ENCODE measurements at regions not wholly inside any gene's neighbourhood (a gene's known extent, or its start where the extent isn't known, plus 50 kb on each side); places are given as distances from the start of the nearest gene placed in this dataset.

DNA sequence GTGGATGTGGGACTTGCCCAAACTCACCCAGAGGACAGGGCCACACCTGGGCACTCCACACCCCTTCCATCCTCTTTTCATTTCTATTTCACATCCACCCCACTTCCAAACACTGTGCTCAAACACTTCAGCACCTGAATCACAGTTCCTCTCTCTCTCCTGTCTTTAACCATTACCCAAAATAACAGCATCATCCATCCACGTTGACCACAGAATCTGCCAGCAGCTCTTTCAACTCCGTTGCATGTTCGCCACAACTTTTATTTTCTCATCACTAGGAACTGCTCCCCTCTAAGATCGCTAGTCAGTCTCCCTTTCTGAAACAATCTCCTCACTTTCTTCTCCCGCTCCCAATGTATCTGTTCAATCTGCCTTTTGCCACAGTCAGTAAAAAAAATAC lies 121.6 kb upstream of the HNRNPA3 start:
- TF ChIP-seq, protein P1, sequence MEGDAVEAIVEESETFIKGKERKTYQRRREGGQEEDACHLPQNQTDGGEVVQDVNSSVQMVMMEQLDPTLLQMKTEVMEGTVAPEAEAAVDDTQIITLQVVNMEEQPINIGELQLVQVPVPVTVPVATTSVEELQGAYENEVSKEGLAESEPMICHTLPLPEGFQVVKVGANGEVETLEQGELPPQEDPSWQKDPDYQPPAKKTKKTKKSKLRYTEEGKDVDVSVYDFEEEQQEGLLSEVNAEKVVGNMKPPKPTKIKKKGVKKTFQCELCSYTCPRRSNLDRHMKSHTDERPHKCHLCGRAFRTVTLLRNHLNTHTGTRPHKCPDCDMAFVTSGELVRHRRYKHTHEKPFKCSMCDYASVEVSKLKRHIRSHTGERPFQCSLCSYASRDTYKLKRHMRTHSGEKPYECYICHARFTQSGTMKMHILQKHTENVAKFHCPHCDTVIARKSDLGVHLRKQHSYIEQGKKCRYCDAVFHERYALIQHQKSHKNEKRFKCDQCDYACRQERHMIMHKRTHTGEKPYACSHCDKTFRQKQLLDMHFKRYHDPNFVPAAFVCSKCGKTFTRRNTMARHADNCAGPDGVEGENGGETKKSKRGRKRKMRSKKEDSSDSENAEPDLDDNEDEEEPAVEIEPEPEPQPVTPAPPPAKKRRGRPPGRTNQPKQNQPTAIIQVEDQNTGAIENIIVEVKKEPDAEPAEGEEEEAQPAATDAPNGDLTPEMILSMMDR (conservative IDR thresholded peaks at IDR 0.05 in 1 of 2, IDR thresholded peaks at IDR 0.05 in 1 of 2; ENCODE audit: extremely low read depth in 1 of 2, insufficient read depth in 1 of 2, low read depth in 1 of 2, low read length in 2 of 2), result no peak
- no peak for TF ChIP-seq EZH2 (IDR thresholded peaks at IDR 0.05; ENCODE audit: borderline replicate concordance, low read length)
